ENCODE measurements at regions not wholly inside any gene's neighbourhood (a gene's known extent, or its start where the extent isn't known, plus 50 kb on each side); places are given as distances from the start of the nearest gene placed in this dataset.

- H3K4me3 ChIP-seq (ENCODE audit: low read depth, low read length) = no peak overlapping the region
- no peak for TF ChIP-seq CTCF (IDR thresholded peaks at IDR 0.05; ENCODE audit: insufficient read depth, low read length)
- no peak for DNase-seq (ENCODE audit: low read depth)
These were observed 418.5 kb downstream of the PLPP3 start for GRCh38 chr1:56160773-56161315.

- no peak overlapping the region for H3K4me3 ChIP-seq (ENCODE audit: low read depth, low read length)
- TF ChIP-seq CTCF (IDR thresholded peaks at IDR 0.05; ENCODE audit: insufficient read depth, low read length) = no peak
- no peak for DNase-seq (ENCODE audit: low read depth)
These were observed 422.1 kb downstream of the PLPP3 start for GRCh38 chr1:56156971-56157876.

GRCh38 chr1:56153276-56153675 is 426.1 kb downstream of the PLPP3 start:
- no peak for DNase-seq (ENCODE audit: low read depth)
- no peak for TF ChIP-seq CTCF (IDR thresholded peaks at IDR 0.05; ENCODE audit: insufficient read depth, low read length)
- no peak overlapping the region for H3K4me3 ChIP-seq (ENCODE audit: low read depth, low read length)

- TF ChIP-seq CTCF (IDR thresholded peaks at IDR 0.05; ENCODE audit: insufficient read depth, low read length) = no peak
- DNase-seq (ENCODE audit: low read depth) = no peak
- no peak overlapping the region for H3K4me3 ChIP-seq (ENCODE audit: low read depth, low read length)
These were observed 426.7 kb downstream of the PLPP3 start for GRCh38 chr1:56152635-56153034.

GRCh38 chr1:56151402-56151801 is 428.0 kb downstream of the PLPP3 start:
- no peak for DNase-seq (ENCODE audit: low read depth)
- no peak for TF ChIP-seq CTCF (IDR thresholded peaks at IDR 0.05; ENCODE audit: insufficient read depth, low read length)

GRCh38 chr1:56150441-56151215 is 428.7 kb downstream of the PLPP3 start:
- no peak for TF ChIP-seq CTCF (IDR thresholded peaks at IDR 0.05; ENCODE audit: insufficient read depth, low read length)
- DNase-seq (ENCODE audit: low read depth) = no peak
- no peak overlapping the region for H3K4me3 ChIP-seq (ENCODE audit: low read depth, low read length)

More at GRCh38 chr1:56151402-56151801, 428.0 kb downstream of the PLPP3 start:
- no peak overlapping the region for H3K4me3 ChIP-seq (ENCODE audit: low read depth, low read length)
